ENCODE measurements at regions not wholly inside any gene's neighbourhood (a gene's known extent, or its start where the extent isn't known, plus 50 kb on each side); places are given as distances from the start of the nearest gene placed in this dataset.

DNA sequence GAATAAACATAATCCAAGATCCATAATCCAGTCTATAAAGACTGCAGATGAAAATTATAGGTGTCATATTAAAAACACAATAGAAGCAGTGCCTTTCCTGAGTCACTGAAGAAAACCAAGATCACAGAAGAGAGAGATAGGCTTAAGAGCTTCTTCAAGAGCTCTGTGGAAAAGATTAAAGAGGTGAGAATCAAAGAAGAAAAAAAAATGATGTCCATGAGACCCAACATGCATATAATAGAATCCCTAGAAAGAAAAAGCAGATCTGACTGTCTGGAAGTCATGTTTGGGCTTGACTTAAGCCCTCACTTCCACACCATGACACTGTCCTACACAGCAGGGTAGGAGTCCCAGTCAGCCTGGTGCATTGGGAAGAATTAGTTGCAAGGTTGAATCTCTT, 205.6 kb upstream of the PROK2 start:
- POLR2A ChIA-PET (ENCODE audit: partially characterized antibody): interaction anchor here (2.0 kb wide), 1 partner anchor 10 kb away, joined by 5 read pairs; no protein-coding TSS in a partner anchor
- Histone ChIP-seq H3K14ac (ENCODE audit: insufficient read length) (no peak overlapping the region), H4K5ac (ENCODE audit: insufficient read length, low read depth, low read length) (no peak overlapping the region), H3K56ac (replicated peaks; ENCODE audit: insufficient read length, low read depth, low read length) (no peak overlapping the region), H2BK12ac (ENCODE audit: low read depth, low read length) (no peak overlapping the region), H3K79me2 (ENCODE audit: control insufficient read depth in 1 of 2, insufficient read depth in 2 of 2, low read length in 2 of 2) (no peaks in the 10 kb centered on the region), H4K91ac (replicated peaks; ENCODE audit: insufficient read length, low read length) (no peak overlapping the region), H2AFZ (ENCODE audit: low read length) (no peak overlapping the region), H3K27me3 (replicated peaks in 1 of 4; ENCODE audit: control insufficient read depth in 3 of 4, extremely low read depth in 1 of 4, insufficient read depth in 3 of 4, low read length in 3 of 4) (no peaks in the 10 kb centered on the region; a peak in 1 of 7 replicates), H2BK15ac (ENCODE audit: low read length) (no peak overlapping the region), H4K20me1 (replicated peaks in 1 of 2; ENCODE audit: control insufficient read depth in 1 of 2, insufficient read depth in 2 of 2, low read length in 2 of 2) (no peaks in the 10 kb centered on the region), H3K9me3 (ENCODE audit: insufficient read depth in 2 of 2, low read depth in 1 of 2, low read length in 1 of 2) (0 out of 4 replicates have a peak, but pooled peaks cover 0 to 2% of the 10 kb centered on the region in 2 experiments), H3K4me2 (ENCODE audit: insufficient read depth in 1 of 2, low read depth in 2 of 2, low read length in 2 of 2) (no peak overlapping the region), H2BK20ac (ENCODE audit: low read length) (no peak overlapping the region), H3K18ac (ENCODE audit: extremely low read depth, low read length) (no peak overlapping the region), H3K36me3 (ENCODE audit: control insufficient read depth in 2 of 4, insufficient read depth in 4 of 4, low read length in 3 of 4) (no peaks in the 10 kb centered on the region), H3K4me1 (replicated peaks in 1 of 4; ENCODE audit: control insufficient read depth in 3 of 4, insufficient read depth in 4 of 4, low read length in 3 of 4) (peaks cover 0 to 3% (median 0%) of the 10 kb centered on the region in 4 experiments; a peak in 1 of 7 replicates), H3K27ac (ENCODE audit: low read depth, low read length) (no peak overlapping the region), H3K23ac (ENCODE audit: insufficient read length) (no peak overlapping the region), H3K9ac (replicated peaks in 1 of 4; ENCODE audit: extremely low read depth in 1 of 4, low read depth in 3 of 4, low read length in 3 of 4) (no peak overlapping the region), H2AK5ac (ENCODE audit: low read depth, low read length) (no peak overlapping the region), H3K4ac (replicated peaks; ENCODE audit: insufficient read length, low read depth, low read length) (no peak overlapping the region), H2BK120ac (replicated peaks; ENCODE audit: low read depth, low read length) (no peak overlapping the region), H3K23me2 (ENCODE audit: low read depth, low read length) (no peaks in the 10 kb centered on the region), H2BK5ac (ENCODE audit: low read depth, low read length) (no peak overlapping the region), H3K79me1 (ENCODE audit: low read depth, low read length) (no peaks in the 10 kb centered on the region), H4K8ac (ENCODE audit: extremely low read depth, insufficient read depth, low read length) (no peak overlapping the region), H3K4me3 (ENCODE audit: extremely low read depth in 1 of 4, insufficient read depth in 2 of 4, low read depth in 3 of 4, low read length in 4 of 4) (no peak overlapping the region)
- CTCF ChIA-PET (ENCODE audit: partially characterized antibody): no interaction called here
- FAIRE-seq (no peak), DNase-seq (ENCODE audit: low read depth in 1 of 2, low spot score in 2 of 2) (no peak)
- no peak for TF ChIP-seq TBP (IDR thresholded peaks at IDR 0.05; ENCODE audit: low read depth, low read length)
- TF ChIP-seq GABPA (IDR thresholded peaks at IDR 0.05; ENCODE audit: borderline replicate concordance, insufficient read depth, low read length): no peak
- TF ChIP-seq, protein P1, sequence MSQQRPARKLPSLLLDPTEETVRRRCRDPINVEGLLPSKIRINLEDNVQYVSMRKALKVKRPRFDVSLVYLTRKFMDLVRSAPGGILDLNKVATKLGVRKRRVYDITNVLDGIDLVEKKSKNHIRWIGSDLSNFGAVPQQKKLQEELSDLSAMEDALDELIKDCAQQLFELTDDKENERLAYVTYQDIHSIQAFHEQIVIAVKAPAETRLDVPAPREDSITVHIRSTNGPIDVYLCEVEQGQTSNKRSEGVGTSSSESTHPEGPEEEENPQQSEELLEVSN (IDR thresholded peaks at IDR 0.05): no peak
- no peak for TF ChIP-seq SAP30 (IDR thresholded peaks at IDR 0.05; ENCODE audit: insufficient read depth, insufficient replicate concordance, low read length)
- TF ChIP-seq RNF2 (IDR thresholded peaks at IDR 0.05; ENCODE audit: borderline replicate concordance, low read depth, low read length, missing control alignments, poor library complexity, severe bottlenecking): no peak
- TF ChIP-seq POU5F1 (IDR thresholded peaks at IDR 0.05; ENCODE audit: low read depth, low read length): no peak
- TF ChIP-seq NANOG (IDR thresholded peaks at IDR 0.05; ENCODE audit: insufficient read depth, low read depth, low read length, poor library complexity, severe bottlenecking): no peak
- no peak for TF ChIP-seq ZNF274 (IDR thresholded peaks at IDR 0.05; ENCODE audit: borderline replicate concordance, extremely low read depth, low read length)
- no peak for TF ChIP-seq RXRA (IDR thresholded peaks at IDR 0.05; ENCODE audit: insufficient read depth, low read depth, low read length)
- no peak for TF ChIP-seq EZH2 (IDR thresholded peaks at IDR 0.05; ENCODE audit: low read depth, low read length, severe bottlenecking)
- no peak for TF ChIP-seq CREB1 (IDR thresholded peaks at IDR 0.05)
- no peak for TF ChIP-seq MAFK (IDR thresholded peaks at IDR 0.05; ENCODE audit: low read depth, low read length)
- TF ChIP-seq CHD2 (IDR thresholded peaks at IDR 0.05; ENCODE audit: low read length): no peak

Data from H1 (cell line).